A673 (cell line): ENCODE measurements at regions not wholly inside any gene's neighbourhood (a gene's known extent, or its start where the extent isn't known, plus 50 kb on each side); places are given as distances from the start of the nearest gene placed in this dataset.

Experiments used
- BruUV-seq: library from RNA; stranded (reverse); fragments of 400-500 nt; replicated peaks from 2 replicates; lab custom pipeline; 2021; lab: Mats Ljungman, UMichigan
- CTCF ChIA-PET: fragments of 300-600 bp; sonication (Branson Sonifier 250); formaldehyde crosslinking; loops from one replicate; lab custom pipeline; 2022; ENCODE audit warnings: antibody characterized with exemption; lab: Charles Lee
- POLR2A ChIA-PET: fragments of 300-600 bp; sonication (Branson Sonifier 250); formaldehyde crosslinking; loops from one replicate; lab custom pipeline; 2022; ENCODE audit warnings: antibody characterized with exemption; ENCODE audit not compliant: low non-redundant PET; lab: Charles Lee
- DNase-seq: peaks from one replicate; pipeline ENCODE4 v3.0.0-alpha.2; 2015; ENCODE audit warnings: low spot score
- H3K27ac ChIP-seq: fragments of 200-600 bp; sonication (generic); 2 replicates; pipeline ENCODE4 v1.5.1; 2016; ENCODE audit warnings: mixed run types, low read depth, mild to moderate bottlenecking, mixed read lengths, antibody characterized with exemption, low read length; ENCODE audit not compliant: poor library complexity, severe bottlenecking
- H3K27me3 ChIP-seq: fragments of 200-600 bp; sonication (generic); replicated peaks from 2 replicates; pipeline ENCODE4 v1.6.1; 2017; ENCODE audit warnings: mixed run types, low read depth, mild to moderate bottlenecking, mixed read lengths, antibody characterized with exemption, low read length; ENCODE audit not compliant: insufficient read depth, poor library complexity
- H3K36me3 ChIP-seq: fragments of 200-600 bp; sonication (generic); 2 replicates; pipeline ENCODE4 v1.6.1; 2016; ENCODE audit warnings: mixed run types, mild to moderate bottlenecking, mixed read lengths, antibody characterized with exemption, low read length; ENCODE audit not compliant: insufficient read depth, poor library complexity, severe bottlenecking
- H3K4me1 ChIP-seq: fragments of 200-600 bp; sonication (generic); 2 replicates; pipeline ENCODE4 v1.6.1; 2017; ENCODE audit warnings: mixed run types, mild to moderate bottlenecking, mixed read lengths, antibody characterized with exemption, low read length; ENCODE audit not compliant: insufficient read depth, poor library complexity, severe bottlenecking
- H3K4me3 ChIP-seq: fragments of 200-600 bp; sonication (generic); 2 replicates; pipeline ENCODE4 v1.5.1; 2016; ENCODE audit warnings: low read depth, mixed run types, mild to moderate bottlenecking, mixed read lengths, low read length; ENCODE audit not compliant: poor library complexity, severe bottlenecking
- H3K9me3 ChIP-seq: fragments of 200-600 bp; sonication (generic); 2 replicates; pipeline ENCODE4 v1.6.1; 2016; ENCODE audit warnings: mixed run types, low read depth, mild to moderate bottlenecking, mixed read lengths, antibody characterized with exemption, low read length; ENCODE audit not compliant: poor library complexity, severe bottlenecking
- CTCF ChIP-seq: fragments of 300-800, 200-600 bp; sonication (generic); conservative IDR thresholded peaks from 2 replicates; pipeline ENCODE4 v1.5.1; 2017; ENCODE audit warnings: low read depth, mild to moderate bottlenecking, antibody characterized with exemption, low read length, moderate library complexity, mixed read lengths
- EZH2 ChIP-seq: fragments of 200-600 bp; sonication (generic); IDR thresholded peaks from 2 replicates; pipeline ENCODE4 v1.6.1; 2017; ENCODE audit warnings: borderline replicate concordance, low read depth, mild to moderate bottlenecking, mixed read lengths, antibody characterized with exemption, low read length; ENCODE audit not compliant: poor library complexity, severe bottlenecking
- intact Hi-C: fragments of 100-400 bp; cut with micrococcal nuclease; formaldehyde crosslinking; loops from one replicate; pipeline ENCODE4 v1.10.0; 2022; ENCODE audit not compliant: unreplicated experiment

GRCh38 chr6:63014290-63014689, 197.0 kb upstream of the FKBP1C start:
- TF ChIP-seq CTCF (no peak), EZH2 (no peak)
- no peaks in the 10 kb centered on the region for H3K4me1 ChIP-seq
- CTCF ChIA-PET = no interaction called here

GRCh38 chr6:63022631-63023030, 188.6 kb upstream of the FKBP1C start:
- no peaks in the 10 kb centered on the region for H3K36me3 ChIP-seq
- no peaks in the 10 kb centered on the region for H3K9me3 ChIP-seq
- no peaks in the 10 kb centered on the region for H3K27me3 ChIP-seq
- intact Hi-C loops = no loop called here
- ChIA-PET POLR2A (no interaction called here), CTCF (no interaction called here)
- H3K27ac ChIP-seq = no peak overlapping the region
- no peak overlapping the region for H3K4me3 ChIP-seq
- H3K4me1 ChIP-seq = no peaks in the 10 kb centered on the region
- TF ChIP-seq CTCF = no peak
- TF ChIP-seq EZH2 = no peak
- no peak for DNase-seq
- BruUV-seq = no TSS peak

More at GRCh38 chr6:63014290-63014689, 197.0 kb upstream of the FKBP1C start:
- H3K9me3 ChIP-seq = peaks cover 5% of the 10 kb centered on the region
- H3K36me3 ChIP-seq = no peaks in the 10 kb centered on the region
- no TSS peak for BruUV-seq
- DNase-seq = no peak
- H3K27me3 ChIP-seq = no peaks in the 10 kb centered on the region
- POLR2A ChIA-PET = interaction anchor here (0.6 kb wide), 1 partner anchor 206 kb away, joined by 3 read pairs; no protein-coding TSS in a partner anchor
- no peak overlapping the region for H3K4me3 ChIP-seq
- intact Hi-C loops = no loop called here
- no peak overlapping the region for H3K27ac ChIP-seq

- ChIA-PET POLR2A (no interaction called here), CTCF (no interaction called here)
- H3K36me3 ChIP-seq = no peaks in the 10 kb centered on the region
- BruUV-seq = no TSS peak
- no peak for TF ChIP-seq CTCF
- TF ChIP-seq EZH2 = no peak
- DNase-seq = no peak
- H3K27ac ChIP-seq = no peak overlapping the region
- no peaks in the 10 kb centered on the region for H3K27me3 ChIP-seq
- H3K4me1 ChIP-seq = no peaks in the 10 kb centered on the region
- no peaks in the 10 kb centered on the region for H3K9me3 ChIP-seq
- intact Hi-C loops = no loop called here
- H3K4me3 ChIP-seq = no peak overlapping the region
Measured at GRCh38 chr6:63023726-63024125, 187.5 kb upstream of the FKBP1C start.
